OCI-LY7 (cell line): ENCODE measurements at regions not wholly inside any gene's neighbourhood (a gene's known extent, or its start where the extent isn't known, plus 50 kb on each side); places are given as distances from the start of the nearest gene placed in this dataset.

Experiments
- BruUV-seq: library from RNA; stranded (reverse); fragments of 400-500 nt; replicated peaks from 2 replicates; lab custom pipeline; 2021; lab: Mats Ljungman, UMichigan
- CTCF ChIA-PET: fragments of 300-600 bp; sonication (Branson Sonifier 250); formaldehyde crosslinking; loops from one replicate; lab custom pipeline; 2022; ENCODE audit warnings: antibody characterized with exemption; ENCODE audit not compliant: unreplicated experiment; lab: Charles Lee
- POLR2A ChIA-PET: fragments of 300-600 bp; sonication (Branson Sonifier 250); formaldehyde crosslinking; loops from one replicate; lab custom pipeline; 2022; ENCODE audit warnings: antibody characterized with exemption; lab: Charles Lee
- DNase-seq: peaks from one replicate; pipeline ENCODE4 v3.0.0-alpha.2; 2015; ENCODE audit warnings: low spot score
- H2AFZ ChIP-seq: fragments of 200-600 bp; sonication (generic), shearing (Covaris generic); 2 replicates; pipeline ENCODE4 v1.6.1; 2014; ENCODE audit warnings: mild to moderate bottlenecking, antibody characterized with exemption, low read length, moderate library complexity
- H3K27ac ChIP-seq: fragments of 200-600 bp; sonication (generic); 2 replicates; pipeline ENCODE4 v1.5.1; 2014; ENCODE audit warnings: mixed run types, low read depth, mild to moderate bottlenecking, moderate library complexity, low read length, inconsistent platforms; ENCODE audit not compliant: poor library complexity, severe bottlenecking
- H3K36me3 ChIP-seq: fragments of 200-600 bp; sonication (generic); 2 replicates; pipeline ENCODE4 v1.6.1; 2014; ENCODE audit warnings: mild to moderate bottlenecking, antibody characterized with exemption, low read length, moderate library complexity, mixed read lengths; ENCODE audit not compliant: insufficient read depth
- H3K4me1 ChIP-seq: fragments of 200-600 bp; sonication (generic); 2 replicates; pipeline ENCODE4 v1.5.1; 2014; ENCODE audit warnings: mild to moderate bottlenecking, low read length; ENCODE audit not compliant: insufficient read depth, poor library complexity, severe bottlenecking
- H3K4me2 ChIP-seq: fragments of 200-600 bp; sonication (generic); 2 replicates; pipeline ENCODE4 v1.6.1; 2014; ENCODE audit warnings: mild to moderate bottlenecking, low read length
- H3K4me3 ChIP-seq: fragments of 200-600 bp; sonication (generic); 2 replicates; pipeline ENCODE4 v1.5.1; 2014; ENCODE audit warnings: mild to moderate bottlenecking, low read depth, low read length; ENCODE audit not compliant: poor library complexity, severe bottlenecking
- H3K79me2 ChIP-seq: fragments of 200-600 bp; sonication (generic); 2 replicates; pipeline ENCODE4 v1.6.1; 2016; ENCODE audit warnings: low read depth, mild to moderate bottlenecking, low read length, moderate library complexity, mixed read lengths; ENCODE audit not compliant: insufficient read depth
- H3K9me2 ChIP-seq: fragments of 200-600 bp; sonication (generic); 2 replicates; pipeline ENCODE4 v1.6.1; 2016; ENCODE audit warnings: mild to moderate bottlenecking, low read length, mixed read lengths; ENCODE audit not compliant: insufficient read depth
- H3K9me3 ChIP-seq: fragments of 200-600 bp; sonication (generic); 2 replicates; pipeline ENCODE4 v1.6.1; 2014; ENCODE audit warnings: mild to moderate bottlenecking, mixed run types, low read length, mixed read lengths
- H4K20me1 ChIP-seq: fragments of 200-600 bp; sonication (generic); 2 replicates; pipeline ENCODE4 v1.6.1; 2014; ENCODE audit warnings: mild to moderate bottlenecking, antibody characterized with exemption, low read length, moderate library complexity, mixed read lengths; ENCODE audit not compliant: insufficient read depth
- EZH2phosphoT487 ChIP-seq: fragments of 200-600 bp; sonication (generic); IDR thresholded peaks from 2 replicates; pipeline ENCODE4 v1.6.1; 2018; ENCODE audit warnings: low read depth, borderline replicate concordance, mild to moderate bottlenecking, mixed run types, antibody characterized with exemption, low read length, moderate library complexity, mixed read lengths
- intact Hi-C: fragments of 100-400 bp; cut with micrococcal nuclease; formaldehyde crosslinking; loops from one replicate; pipeline ENCODE4 v1.10.0; 2022; ENCODE audit not compliant: unreplicated experiment
- TF ChIP-seq, protein P1 (sequence below): fragments of 200-600 bp; sonication (generic); conservative IDR thresholded peaks from 2 replicates; pipeline ENCODE4 v1.5.1; 2014; ENCODE audit warnings: mild to moderate bottlenecking, antibody characterized with exemption, low read length, moderate library complexity, mixed read lengths

- Histone ChIP-seq H3K9me2 (no peaks in the 10 kb centered on the region), H3K79me2 (no peaks in the 10 kb centered on the region), H3K27ac (no peak overlapping the region), H3K4me1 (no peaks in the 10 kb centered on the region), H3K9me3 (no peaks in the 10 kb centered on the region), H2AFZ (no peak overlapping the region), H3K36me3 (no peaks in the 10 kb centered on the region), H3K4me2 (no peak overlapping the region), H4K20me1 (no peaks in the 10 kb centered on the region), H3K4me3 (no peak overlapping the region)
- BruUV-seq = no TSS peak
- no peak for DNase-seq
- POLR2A ChIA-PET = no interaction called here
- TF ChIP-seq, protein P1, sequence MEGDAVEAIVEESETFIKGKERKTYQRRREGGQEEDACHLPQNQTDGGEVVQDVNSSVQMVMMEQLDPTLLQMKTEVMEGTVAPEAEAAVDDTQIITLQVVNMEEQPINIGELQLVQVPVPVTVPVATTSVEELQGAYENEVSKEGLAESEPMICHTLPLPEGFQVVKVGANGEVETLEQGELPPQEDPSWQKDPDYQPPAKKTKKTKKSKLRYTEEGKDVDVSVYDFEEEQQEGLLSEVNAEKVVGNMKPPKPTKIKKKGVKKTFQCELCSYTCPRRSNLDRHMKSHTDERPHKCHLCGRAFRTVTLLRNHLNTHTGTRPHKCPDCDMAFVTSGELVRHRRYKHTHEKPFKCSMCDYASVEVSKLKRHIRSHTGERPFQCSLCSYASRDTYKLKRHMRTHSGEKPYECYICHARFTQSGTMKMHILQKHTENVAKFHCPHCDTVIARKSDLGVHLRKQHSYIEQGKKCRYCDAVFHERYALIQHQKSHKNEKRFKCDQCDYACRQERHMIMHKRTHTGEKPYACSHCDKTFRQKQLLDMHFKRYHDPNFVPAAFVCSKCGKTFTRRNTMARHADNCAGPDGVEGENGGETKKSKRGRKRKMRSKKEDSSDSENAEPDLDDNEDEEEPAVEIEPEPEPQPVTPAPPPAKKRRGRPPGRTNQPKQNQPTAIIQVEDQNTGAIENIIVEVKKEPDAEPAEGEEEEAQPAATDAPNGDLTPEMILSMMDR = no peak
- TF ChIP-seq EZH2phosphoT487 = no peak
- CTCF ChIA-PET = no interaction called here
- intact Hi-C loops = no loop called here
Measured at GRCh38 chr6:54722328-54722727, 124.2 kb upstream of the FAM83B start.

DNA sequence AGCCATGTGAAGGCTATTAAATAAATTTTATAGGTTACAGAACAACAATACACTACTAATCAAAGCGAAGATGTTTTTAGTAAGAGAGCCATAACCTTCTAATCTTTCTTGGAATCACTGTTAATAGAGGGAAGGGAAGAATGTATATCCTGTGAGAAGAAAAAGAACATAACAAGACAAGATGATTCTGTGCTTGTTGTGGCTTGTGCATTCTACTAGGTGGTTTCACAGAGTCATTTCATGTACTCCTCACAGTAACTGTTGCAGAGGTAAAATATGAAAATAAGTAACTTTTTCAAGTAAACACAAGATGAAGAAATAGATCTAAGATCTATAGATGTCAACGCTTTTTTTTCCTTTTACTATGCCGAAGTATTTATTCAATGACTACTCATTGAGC is 116.9 kb upstream of the FAM83B start:
- Histone ChIP-seq H3K79me2 (no peaks in the 10 kb centered on the region), H3K9me3 (no peaks in the 10 kb centered on the region), H4K20me1 (no peaks in the 10 kb centered on the region), H3K4me1 (no peaks in the 10 kb centered on the region), H3K4me3 (no peak overlapping the region), H3K9me2 (no peaks in the 10 kb centered on the region), H3K4me2 (no peak overlapping the region), H3K36me3 (no peaks in the 10 kb centered on the region), H3K27ac (no peak overlapping the region), H2AFZ (no peak overlapping the region)
- CTCF ChIA-PET = no interaction called here
- TF ChIP-seq, protein P1 = no peak
- TF ChIP-seq EZH2phosphoT487 = no peak
- BruUV-seq = no TSS peak
- no peak for DNase-seq
- intact Hi-C loops = no loop called here
- POLR2A ChIA-PET = no interaction called here

- no peaks in the 10 kb centered on the region for H4K20me1 ChIP-seq
- no peaks in the 10 kb centered on the region for H3K9me2 ChIP-seq
- TF ChIP-seq EZH2phosphoT487 = no peak
- TF ChIP-seq, protein P1 = no peak
- H3K9me3 ChIP-seq = no peaks in the 10 kb centered on the region
- H3K79me2 ChIP-seq = no peaks in the 10 kb centered on the region
- no peak for DNase-seq
- intact Hi-C loops = no loop called here
- CTCF ChIA-PET = no interaction called here
- H3K36me3 ChIP-seq = no peaks in the 10 kb centered on the region
- no peaks in the 10 kb centered on the region for H3K4me1 ChIP-seq
- no peak overlapping the region for H2AFZ ChIP-seq
- H3K27ac ChIP-seq = no peak overlapping the region
- no peak overlapping the region for H3K4me3 ChIP-seq
- POLR2A ChIA-PET = interaction anchor here (0.6 to 0.7 kb wide), 3 partner anchors 98 to 424 kb away, joined by 3 to 8 read pairs (median 3); no protein-coding TSS in a partner anchor
- no TSS peak for BruUV-seq
- H3K4me2 ChIP-seq = no peak overlapping the region
Measured at GRCh38 chr6:54730767-54731630, 115.6 kb upstream of the FAM83B start.
